OCI-LY1 (cell line): ENCODE measurements at regions not wholly inside any gene's neighbourhood (a gene's known extent, or its start where the extent isn't known, plus 50 kb on each side); places are given as distances from the start of the nearest gene placed in this dataset.
"Not testable (repeated sequence)": the region's sequence is repeated elsewhere in the genome, so short reads cannot be mapped to it uniquely, and the experiment has no call there.

Experiments
- H2AFZ ChIP-seq: fragments of 200-600 bp; sonication (generic), shearing (Covaris generic); 2 replicates; pipeline ENCODE4 v1.6.0; 2014; ENCODE audit warnings: antibody characterized with exemption, mild to moderate bottlenecking, low read length
- H3F3A ChIP-seq: fragments of 200-600 bp; sonication (generic), shearing (Covaris generic); 2 replicates; pipeline ENCODE4 v1.6.0; 2014; ENCODE audit warnings: mild to moderate bottlenecking, antibody characterized with exemption, low read length, moderate library complexity; ENCODE audit not compliant: insufficient read depth
- H3K27ac ChIP-seq: fragments of 200-600 bp; sonication (generic); 2 replicates; pipeline ENCODE4 v1.5.1; 2014; ENCODE audit warnings: low read length, mixed run types, mild to moderate bottlenecking, low read depth; ENCODE audit not compliant: poor library complexity, severe bottlenecking
- H3K27me3 ChIP-seq: fragments of 200-600 bp; sonication (generic); 2 replicates; pipeline ENCODE4 v1.6.0; 2014; ENCODE audit warnings: antibody characterized with exemption, mild to moderate bottlenecking, low read length, moderate library complexity; ENCODE audit not compliant: insufficient read depth
- H3K36me3 ChIP-seq: fragments of 200-600 bp; sonication (generic); 2 replicates; pipeline ENCODE4 v1.6.1; 2014; ENCODE audit warnings: mild to moderate bottlenecking, antibody characterized with exemption, low read length, moderate library complexity, mixed read lengths; ENCODE audit not compliant: insufficient read depth
- H3K4me1 ChIP-seq: fragments of 200-600 bp; sonication (generic); 2 replicates; pipeline ENCODE4 v1.5.1; 2014; ENCODE audit warnings: mild to moderate bottlenecking, low read length, moderate library complexity; ENCODE audit not compliant: insufficient read depth, severe bottlenecking
- H3K4me2 ChIP-seq: fragments of 200-600 bp; sonication (generic), shearing (Covaris generic); 2 replicates; pipeline ENCODE4 v1.6.1; 2014; ENCODE audit warnings: low read length
- H3K4me3 ChIP-seq: fragments of 200-600 bp; sonication (generic); 2 replicates; pipeline ENCODE4 v1.5.1; 2014; ENCODE audit warnings: low read length, low read depth, mild to moderate bottlenecking, mixed read lengths; ENCODE audit not compliant: poor library complexity, severe bottlenecking
- H3K79me2 ChIP-seq: fragments of 200-600 bp; shearing (Covaris generic); 2 replicates; pipeline ENCODE4 v1.6.1; 2016; ENCODE audit warnings: mixed run types, low read length, mixed read lengths; ENCODE audit not compliant: insufficient read depth
- H3K9ac ChIP-seq: fragments of 200-600 bp; sonication (generic), shearing (Covaris generic); 2 replicates; pipeline ENCODE4 v1.6.1; 2014; ENCODE audit warnings: mild to moderate bottlenecking, low read length, mixed read lengths
- H3K9me2 ChIP-seq: fragments of 200-600 bp; sonication (generic), shearing (Covaris generic); 2 replicates; pipeline ENCODE4 v1.6.1; 2014; ENCODE audit warnings: low read depth, mild to moderate bottlenecking, low read length, mixed read lengths
- H3K9me3 ChIP-seq: fragments of 200-600 bp; shearing (Covaris generic); 2 replicates; pipeline ENCODE4 v1.6.1; 2014; ENCODE audit warnings: low read length, mixed read lengths
- H4K20me1 ChIP-seq: fragments of 200-600 bp; sonication (generic), shearing (Covaris generic); 2 replicates; pipeline ENCODE4 v1.6.0; 2016; ENCODE audit warnings: mild to moderate bottlenecking, low read length; ENCODE audit not compliant: insufficient read depth
- EZH2 ChIP-seq: fragments of 200-600 bp; sonication (generic), shearing (Covaris generic); IDR thresholded peaks from 2 replicates; pipeline ENCODE4 v1.8.0; 2017; ENCODE audit warnings: borderline replicate concordance, mixed run types, mild to moderate bottlenecking, antibody characterized with exemption, low read length, moderate library complexity, mixed read lengths
- TF ChIP-seq, protein P1 (sequence below): fragments of 200-600 bp; sonication (generic), shearing (Covaris generic); IDR thresholded peaks from 2 replicates; pipeline ENCODE4 v1.5.1; 2017; ENCODE audit warnings: mild to moderate bottlenecking, antibody characterized with exemption, low read length, moderate library complexity, mixed read lengths

DNA sequence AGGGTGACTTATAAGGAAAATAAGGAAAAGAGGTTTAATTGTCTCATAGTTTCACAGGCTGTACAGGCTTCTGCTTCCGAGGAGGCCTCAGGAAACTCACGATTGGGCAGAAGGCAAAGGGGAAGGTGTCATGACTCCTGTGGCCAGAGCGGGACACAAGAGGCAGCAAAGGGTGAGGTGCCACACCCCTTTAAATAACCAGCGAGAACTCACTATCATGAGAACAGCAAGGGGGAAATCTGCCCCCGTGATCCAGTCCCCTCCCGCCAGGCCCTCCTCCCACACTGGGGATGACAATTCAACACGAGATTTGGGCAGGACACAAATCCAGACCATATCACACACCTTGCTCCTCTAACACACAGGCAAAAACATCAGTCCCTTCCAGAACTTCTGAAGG, 254.0 kb downstream of the DLL1 start:
- no peak overlapping the region for H3K4me2 ChIP-seq
- H3K27ac ChIP-seq = no peak overlapping the region
- H2AFZ ChIP-seq = no peak overlapping the region
- no peaks in the 10 kb centered on the region for H3K36me3 ChIP-seq
- no peak for TF ChIP-seq EZH2
- TF ChIP-seq, protein P1, sequence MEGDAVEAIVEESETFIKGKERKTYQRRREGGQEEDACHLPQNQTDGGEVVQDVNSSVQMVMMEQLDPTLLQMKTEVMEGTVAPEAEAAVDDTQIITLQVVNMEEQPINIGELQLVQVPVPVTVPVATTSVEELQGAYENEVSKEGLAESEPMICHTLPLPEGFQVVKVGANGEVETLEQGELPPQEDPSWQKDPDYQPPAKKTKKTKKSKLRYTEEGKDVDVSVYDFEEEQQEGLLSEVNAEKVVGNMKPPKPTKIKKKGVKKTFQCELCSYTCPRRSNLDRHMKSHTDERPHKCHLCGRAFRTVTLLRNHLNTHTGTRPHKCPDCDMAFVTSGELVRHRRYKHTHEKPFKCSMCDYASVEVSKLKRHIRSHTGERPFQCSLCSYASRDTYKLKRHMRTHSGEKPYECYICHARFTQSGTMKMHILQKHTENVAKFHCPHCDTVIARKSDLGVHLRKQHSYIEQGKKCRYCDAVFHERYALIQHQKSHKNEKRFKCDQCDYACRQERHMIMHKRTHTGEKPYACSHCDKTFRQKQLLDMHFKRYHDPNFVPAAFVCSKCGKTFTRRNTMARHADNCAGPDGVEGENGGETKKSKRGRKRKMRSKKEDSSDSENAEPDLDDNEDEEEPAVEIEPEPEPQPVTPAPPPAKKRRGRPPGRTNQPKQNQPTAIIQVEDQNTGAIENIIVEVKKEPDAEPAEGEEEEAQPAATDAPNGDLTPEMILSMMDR = no peak
- H3K79me2 ChIP-seq = no peaks in the 10 kb centered on the region
- H3K4me3 ChIP-seq = no peak overlapping the region
- H3K27me3 ChIP-seq = 0 out of 2 replicates have a peak, but pooled peaks cover 7% of the 10 kb centered on the region
- H3K9me2 ChIP-seq = no peaks in the 10 kb centered on the region
- no peaks in the 10 kb centered on the region for H3F3A ChIP-seq
- no peaks in the 10 kb centered on the region for H3K4me1 ChIP-seq
- no peaks in the 10 kb centered on the region for H3K9me3 ChIP-seq
- no peak overlapping the region for H3K9ac ChIP-seq
- H4K20me1 ChIP-seq = no peaks in the 10 kb centered on the region

DNA sequence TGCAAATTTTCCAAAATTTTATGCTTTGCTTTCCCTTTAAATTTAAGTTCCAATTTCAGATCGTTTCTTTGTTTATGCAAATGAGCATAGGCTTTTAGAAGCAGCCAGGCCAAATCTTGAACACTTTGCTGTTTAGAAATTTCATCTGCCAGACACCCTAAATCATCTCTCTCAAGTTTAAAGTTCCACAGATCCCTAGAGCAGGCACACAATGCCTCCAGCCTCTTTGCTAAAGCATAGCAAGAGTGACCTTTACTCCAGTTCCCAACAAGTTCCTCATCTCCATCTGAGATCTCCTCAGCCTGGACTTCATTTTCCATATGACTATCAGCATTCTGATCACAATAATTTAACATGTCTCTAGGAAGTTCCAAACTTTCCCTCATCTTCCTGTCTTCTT, 254.5 kb downstream of the DLL1 start:
- not testable (repeated sequence) for H3K4me3 ChIP-seq, H3F3A ChIP-seq, H2AFZ ChIP-seq, H4K20me1 ChIP-seq, H3K9ac ChIP-seq, H3K36me3 ChIP-seq, H3K9me2 ChIP-seq, H3K4me2 ChIP-seq, H3K9me3 ChIP-seq, H3K4me1 ChIP-seq, H3K27me3 ChIP-seq, H3K79me2 ChIP-seq, H3K27ac ChIP-seq

DNA sequence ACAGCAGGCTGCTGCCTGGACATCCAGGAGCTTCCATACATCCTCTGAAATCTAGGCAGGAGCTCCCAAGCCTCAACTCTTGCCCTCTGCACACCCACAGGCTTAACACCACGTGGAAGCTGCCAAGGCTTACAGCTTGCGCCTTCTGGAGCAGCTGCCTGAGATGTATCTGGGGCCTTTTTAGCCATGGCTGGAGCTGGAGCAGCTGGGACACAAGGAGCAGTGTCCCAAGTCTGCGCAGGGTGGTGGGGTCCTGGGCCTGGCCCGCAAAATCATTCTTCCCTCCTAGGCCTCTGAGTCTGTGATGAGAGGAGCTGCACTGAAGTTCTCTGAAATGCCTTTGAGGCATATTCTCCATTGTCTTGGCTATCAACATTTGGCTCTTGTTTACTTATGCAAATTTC, 255.0 kb downstream of the DLL1 start:
- Histone ChIP-seq H3K27ac (no peak overlapping the region), H3K4me3 (no peak overlapping the region), H3K9ac (no peak overlapping the region), H3K4me1 (no peaks in the 10 kb centered on the region), H4K20me1 (no peaks in the 10 kb centered on the region), H3K79me2 (no peaks in the 10 kb centered on the region), H3K4me2 (no peak overlapping the region), H3K36me3 (no peaks in the 10 kb centered on the region), H3K27me3 (0 out of 2 replicates have a peak, but pooled peaks cover under 1% of the 10 kb centered on the region), H3K9me3 (no peaks in the 10 kb centered on the region), H2AFZ (no peak overlapping the region), H3F3A (no peaks in the 10 kb centered on the region), H3K9me2 (no peaks in the 10 kb centered on the region)
- no peak for TF ChIP-seq EZH2
- TF ChIP-seq, protein P1 = no peak

DNA sequence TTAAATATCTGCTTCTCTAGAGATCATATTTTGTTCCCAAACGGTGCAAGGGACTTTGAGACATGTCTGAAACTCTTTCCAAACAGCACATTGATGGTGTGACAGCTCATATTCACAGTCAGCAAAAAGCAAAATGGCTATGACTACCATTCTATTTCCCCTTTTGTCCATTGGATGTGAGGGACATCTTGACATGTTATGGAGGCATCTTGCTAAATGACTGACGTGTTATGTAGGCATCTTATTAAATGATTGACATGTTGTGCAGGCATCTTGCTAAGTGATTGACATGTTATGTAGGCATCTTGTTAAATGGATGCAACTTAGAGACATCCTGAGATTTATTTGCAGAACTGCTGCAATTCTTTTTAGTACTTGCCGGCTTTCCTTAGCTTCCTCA, 255.8 kb downstream of the DLL1 start:
- Histone ChIP-seq H3K9ac (no peak overlapping the region), H3K27me3 (no peaks in the 10 kb centered on the region), H4K20me1 (no peaks in the 10 kb centered on the region), H2AFZ (no peak overlapping the region), H3K4me3 (no peak overlapping the region), H3K4me2 (no peak overlapping the region), H3K79me2 (no peaks in the 10 kb centered on the region), H3K4me1 (no peaks in the 10 kb centered on the region), H3F3A (no peaks in the 10 kb centered on the region), H3K27ac (no peak overlapping the region), H3K9me2 (no peaks in the 10 kb centered on the region), H3K9me3 (no peaks in the 10 kb centered on the region), H3K36me3 (no peaks in the 10 kb centered on the region)
- TF ChIP-seq, protein P1 = no peak
- TF ChIP-seq EZH2 = no peak
